Spinal cord (tissue), 9 donors: ENCODE measurements at regions not wholly inside any gene's neighbourhood (a gene's known extent, or its start where the extent isn't known, plus 50 kb on each side); places are given as distances from the start of the nearest gene placed in this dataset.
"Not testable (repeated sequence)": the region's sequence is repeated elsewhere in the genome, so short reads cannot be mapped to it uniquely, and the experiment has no call there.

Experiments
- DNase-seq, 6 donors: peaks; one replicate each; pipeline versions ENCODE4 v3.0.0 to v3.0.0-alpha.2; 2013 to 2015; ENCODE audit warnings: low spot score in 6 of 6, low read depth in 4 of 6
- H3K27ac ChIP-seq: one replicate; pipeline ENCODE4 v1.5.1; 2013; ENCODE audit warnings: low read depth, low read length, control low read depth
- H3K27me3 ChIP-seq: one replicate; pipeline ENCODE4 v1.6.1; 2013; ENCODE audit warnings: low read length; ENCODE audit not compliant: control insufficient read depth, insufficient read depth
- H3K36me3 ChIP-seq: one replicate; pipeline ENCODE4 v1.6.1; 2013; ENCODE audit warnings: low read length; ENCODE audit not compliant: control insufficient read depth, insufficient read depth
- H3K4me1 ChIP-seq: one replicate; pipeline ENCODE4 v1.6.1; 2013; ENCODE audit warnings: low read length; ENCODE audit not compliant: control insufficient read depth, insufficient read depth
- H3K4me3 ChIP-seq: one replicate; pipeline ENCODE4 v1.5.1; 2013; ENCODE audit warnings: low read depth, low read length, control low read depth
- H3K9me3 ChIP-seq: one replicate; pipeline ENCODE4 v1.6.1; 2013; ENCODE audit warnings: low read length; ENCODE audit not compliant: control insufficient read depth, insufficient read depth
- WGBS: methylation state at CpG from one replicate; pipeline ENCODE4 v1.1.5; 2013; ENCODE audit warnings: missing lambda C conversion rate; ENCODE audit not compliant: insufficient coverage; 5-methylcytosine and 5-hydroxymethylcytosine counted together
- donor health status: healthy.

- no peaks in the 10 kb centered on the region for H3K9me3 ChIP-seq
- WGBS = 100% methylated on average over 5 of the region's 11 CpGs
- no peaks in the 10 kb centered on the region for H3K4me1 ChIP-seq
- H3K27ac ChIP-seq = no peak overlapping the region
- no peak for DNase-seq
- no peak overlapping the region for H3K4me3 ChIP-seq
- H3K36me3 ChIP-seq = no peaks in the 10 kb centered on the region
- no peaks in the 10 kb centered on the region for H3K27me3 ChIP-seq
Observed at GRCh38 chr6:3615391-3616380, 135.8 kb downstream of the PXDC1 start.

DNA sequence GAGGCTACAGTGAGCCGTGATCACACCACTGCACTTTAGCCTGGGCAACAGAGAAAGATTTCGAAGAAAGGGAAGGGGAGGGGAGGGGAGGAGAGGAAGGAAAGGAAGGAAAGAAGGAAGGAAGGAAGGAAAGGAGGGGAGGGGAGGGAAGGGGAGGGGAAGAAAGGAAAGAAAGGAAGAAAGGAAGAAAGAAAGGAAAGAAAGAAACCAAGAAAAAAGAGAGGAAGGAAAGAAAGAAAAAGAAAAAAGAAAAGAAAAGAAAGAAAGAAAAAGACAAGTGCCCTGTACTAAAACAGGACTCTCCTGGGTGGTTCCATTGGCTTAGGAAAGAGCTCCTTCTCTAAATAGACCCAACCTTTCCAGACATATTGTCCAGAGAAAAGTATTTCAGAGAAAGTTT is 136.6 kb downstream of the PXDC1 start:
- Histone ChIP-seq H3K27me3 (no peaks in the 10 kb centered on the region), H3K27ac (no peak overlapping the region), H3K4me3 (no peak overlapping the region), H3K36me3 (no peaks in the 10 kb centered on the region), H3K9me3 (no peaks in the 10 kb centered on the region), H3K4me1 (no peaks in the 10 kb centered on the region)
- WGBS = 100% methylated on average over 2 of the region's 2 CpGs
- DNase-seq = no peak

DNA sequence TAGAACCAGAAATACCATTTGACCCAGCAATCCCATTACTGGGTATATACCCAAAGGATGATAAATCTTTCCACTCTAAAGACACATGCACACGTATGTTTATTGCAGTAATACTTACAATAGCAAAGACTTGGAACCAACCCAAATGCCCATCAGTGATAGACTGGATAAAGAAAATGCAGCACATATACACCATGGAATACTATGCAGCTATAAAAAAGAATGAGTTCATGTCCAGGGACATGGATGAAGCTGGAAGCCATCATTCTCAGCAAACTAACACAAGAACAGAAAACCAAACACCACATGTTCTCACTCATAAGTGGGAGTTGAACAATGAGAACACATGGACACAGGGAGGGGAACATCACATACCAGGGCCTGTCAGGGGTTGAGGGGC is 137.9 kb downstream of the PXDC1 start:
- H3K27ac ChIP-seq, DNase-seq, H3K36me3 ChIP-seq, H3K27me3 ChIP-seq, H3K4me1 ChIP-seq, H3K9me3 ChIP-seq, H3K4me3 ChIP-seq: not testable (repeated sequence)
- WGBS = no CpG with 5 or more reads among the region's 1 CpG

DNA sequence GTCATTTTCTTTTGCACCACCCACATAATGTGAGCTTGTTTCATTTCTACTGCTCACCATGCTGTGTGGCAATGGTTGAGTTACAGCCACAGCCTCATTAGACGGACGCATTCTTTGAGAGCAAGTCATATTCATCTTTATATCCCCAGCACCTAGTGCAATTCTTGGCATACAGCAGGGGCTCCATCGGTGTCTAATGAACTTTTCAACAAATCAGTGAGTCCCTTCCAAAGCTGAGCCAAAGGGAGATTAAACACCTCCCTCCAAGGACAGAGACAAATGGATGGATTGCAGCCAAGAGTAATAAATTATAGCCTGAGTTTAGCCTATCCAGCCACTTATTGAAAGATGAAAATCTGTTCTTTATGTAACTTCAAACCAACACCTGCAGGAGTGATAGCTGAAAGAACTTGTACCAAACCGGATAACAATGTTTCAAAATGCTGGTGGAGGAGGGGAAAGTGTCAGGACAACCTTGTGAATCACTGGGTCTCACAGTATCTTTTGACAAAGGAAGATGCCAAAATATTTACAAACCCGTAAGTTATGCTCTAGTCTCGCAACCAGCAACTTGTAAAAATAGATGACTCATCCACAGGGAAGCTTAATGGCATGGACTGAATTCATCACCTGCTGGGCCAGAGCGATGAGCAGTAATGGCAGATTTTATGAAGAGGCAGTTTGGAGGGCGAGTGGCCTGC is 139.0 kb downstream of the PXDC1 start:
- peaks cover 6% of the 10 kb centered on the region for H3K4me1 ChIP-seq
- no peaks in the 10 kb centered on the region for H3K36me3 ChIP-seq
- H3K4me3 ChIP-seq = no peak overlapping the region
- no peak overlapping the region for H3K27ac ChIP-seq
- 32% methylated on average over 6 of the region's 8 CpGs for WGBS
- H3K9me3 ChIP-seq = no peaks in the 10 kb centered on the region
- H3K27me3 ChIP-seq = no peaks in the 10 kb centered on the region
- DNase-seq = peak in 2 of 6 donors; percentile 43 to 49

- no peak for DNase-seq
- peaks cover 6% of the 10 kb centered on the region for H3K4me1 ChIP-seq
- no peak overlapping the region for H3K27ac ChIP-seq
- no peaks in the 10 kb centered on the region for H3K27me3 ChIP-seq
- H3K4me3 ChIP-seq = no peak overlapping the region
- no peaks in the 10 kb centered on the region for H3K36me3 ChIP-seq
- WGBS = 80% methylated on average over 1 of the region's 7 CpGs
- no peaks in the 10 kb centered on the region for H3K9me3 ChIP-seq
Observed at GRCh38 chr6:3610921-3611320, 140.6 kb downstream of the PXDC1 start.

DNA sequence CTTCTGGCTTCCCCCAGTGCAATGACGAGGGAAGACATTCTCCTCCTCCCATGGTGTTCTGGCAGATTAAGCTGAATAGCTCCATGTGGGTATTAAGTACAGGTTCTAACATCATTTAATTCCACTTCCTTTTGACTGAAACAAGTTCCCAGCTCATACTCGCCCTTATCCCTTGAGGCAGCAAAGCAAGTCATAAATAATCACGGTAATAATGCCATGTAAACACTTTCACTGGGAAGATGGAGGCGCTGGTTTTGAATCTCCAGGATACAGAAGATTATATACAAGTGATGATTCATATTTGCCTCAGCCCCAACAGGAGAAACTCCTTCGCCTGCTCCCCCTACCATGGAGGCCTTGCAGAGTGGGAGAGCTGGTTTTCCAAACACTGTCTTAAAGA is 141.3 kb downstream of the PXDC1 start:
- Histone ChIP-seq H3K4me3 (no peak overlapping the region), H3K9me3 (no peaks in the 10 kb centered on the region), H3K27ac (no peak overlapping the region), H3K4me1 (peaks cover 7% of the 10 kb centered on the region), H3K36me3 (no peaks in the 10 kb centered on the region), H3K27me3 (no peaks in the 10 kb centered on the region)
- WGBS = 80% methylated on average over 1 of the region's 5 CpGs
- peak in 1 of 6 donors; percentile 76 for DNase-seq

GRCh38 chr6:3609388-3609787 is 142.1 kb downstream of the PXDC1 start:
- Histone ChIP-seq H3K36me3 (no peaks in the 10 kb centered on the region), H3K4me3 (no peak overlapping the region), H3K27me3 (no peaks in the 10 kb centered on the region), H3K27ac (no peak overlapping the region), H3K9me3 (no peaks in the 10 kb centered on the region), H3K4me1 (peaks cover 12% of the 10 kb centered on the region)
- no peak for DNase-seq
- WGBS = 85% methylated on average over 2 of the region's 3 CpGs

DNA sequence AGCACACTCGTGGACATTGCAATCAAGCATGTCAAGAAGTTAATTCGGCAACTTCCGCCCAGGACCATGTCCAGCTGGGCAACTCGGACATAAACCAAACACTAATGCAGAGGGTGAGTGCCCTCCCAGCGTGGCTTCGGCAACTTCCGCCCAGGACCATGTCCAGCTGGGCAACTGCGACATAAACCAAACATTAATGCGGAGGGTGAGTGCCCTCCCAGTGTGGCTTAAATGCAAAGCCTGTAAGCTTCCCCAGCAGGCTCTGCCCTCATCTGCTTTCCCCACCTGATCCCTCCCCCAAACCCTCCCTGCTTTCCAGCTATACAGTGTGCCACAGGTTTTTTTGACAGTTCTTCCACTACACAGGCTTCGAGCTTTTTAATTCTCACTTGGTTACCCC is 143.4 kb downstream of the PXDC1 start:
- Histone ChIP-seq H3K4me1 (peaks cover 20% of the 10 kb centered on the region), H3K4me3 (no peak overlapping the region), H3K9me3 (no peaks in the 10 kb centered on the region), H3K36me3 (no peaks in the 10 kb centered on the region), H3K27me3 (no peaks in the 10 kb centered on the region), H3K27ac (no peak overlapping the region)
- DNase-seq = no peak
- WGBS = 43% methylated on average over 9 of the region's 10 CpGs

DNA sequence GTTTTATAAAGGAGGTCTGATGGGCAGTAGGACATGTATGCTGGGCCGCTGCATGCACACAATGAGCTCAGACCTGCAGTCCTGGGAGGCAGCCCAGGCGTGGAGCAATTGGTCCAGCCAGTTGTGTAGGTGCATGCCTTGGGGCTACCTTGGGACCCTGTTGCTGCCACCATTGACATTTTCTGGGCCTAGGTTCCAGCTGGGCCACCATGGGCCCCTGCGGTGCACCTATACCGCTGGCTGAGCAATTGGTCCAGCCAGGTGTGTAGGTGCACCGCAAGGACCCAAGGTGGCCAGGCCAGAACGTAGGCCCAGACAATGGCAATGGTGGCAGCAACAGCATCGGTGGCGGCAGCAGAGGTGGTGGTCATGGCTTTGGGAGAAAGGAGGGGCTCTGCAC is 143.9 kb downstream of the PXDC1 start:
- no peak overlapping the region for H3K4me3 ChIP-seq
- DNase-seq = no peak
- no peaks in the 10 kb centered on the region for H3K36me3 ChIP-seq
- H3K9me3 ChIP-seq = no peaks in the 10 kb centered on the region
- H3K27ac ChIP-seq = no peak overlapping the region
- 86% methylated on average over 8 of the region's 8 CpGs for WGBS
- no peaks in the 10 kb centered on the region for H3K27me3 ChIP-seq
- peaks cover 23% of the 10 kb centered on the region for H3K4me1 ChIP-seq
